Panc1 (cell line): ENCODE measurements at regions not wholly inside any gene's neighbourhood (a gene's known extent, or its start where the extent isn't known, plus 50 kb on each side); places are given as distances from the start of the nearest gene placed in this dataset.

Source experiments
- ATAC-seq: fragments of 200-7000 bp; cut with Tn5 transposase; 2 replicates; pipeline ENCODE4 v1.9.1; 2020; ENCODE audit warnings: mild to moderate bottlenecking, moderate library complexity
- BruUV-seq: library from RNA; stranded (reverse); fragments of 400-500 nt; replicated peaks from 2 replicates; lab custom pipeline; 2021; lab: Mats Ljungman, UMichigan
- CTCF ChIA-PET: fragments of 300-600 bp; sonication (Branson Sonifier 250); formaldehyde crosslinking; loops from one replicate; lab custom pipeline; 2022; ENCODE audit warnings: antibody characterized with exemption; lab: Charles Lee
- POLR2A ChIA-PET: fragments of 300-600 bp; sonication (Branson Sonifier 250); formaldehyde crosslinking; loops from one replicate; lab custom pipeline; 2022; ENCODE audit warnings: antibody characterized with exemption; lab: Charles Lee
- DNase-seq: peaks from one replicate; pipeline ENCODE4 v3.0.0-alpha.2; 2010; ENCODE audit warnings: low read depth, low spot score
- H3K27ac ChIP-seq: 2 replicates; pipeline ENCODE4 v1.5.1; 2011; ENCODE audit warnings: mild to moderate bottlenecking, low read length, inconsistent platforms
- H3K27me3 ChIP-seq: fragments of 200-500 bp; sonication (Bioruptor generic); 2 replicates; pipeline ENCODE4 v1.6.0; 2014; ENCODE audit warnings: low read length, inconsistent platforms; ENCODE audit not compliant: control insufficient read depth, insufficient read depth
- H3K36me3 ChIP-seq: fragments of 200-500 bp; sonication (Bioruptor generic); 2 replicates; pipeline ENCODE4 v1.5.1; 2014; ENCODE audit warnings: inconsistent platforms, mild to moderate bottlenecking, low read length, moderate library complexity; ENCODE audit not compliant: control insufficient read depth, insufficient read depth
- H3K4me1 ChIP-seq: 2 replicates; pipeline ENCODE4 v1.5.1; 2011; ENCODE audit warnings: inconsistent platforms, mild to moderate bottlenecking, low read length, moderate library complexity; ENCODE audit not compliant: control insufficient read depth, insufficient read depth
- H3K4me3 ChIP-seq, 2 experiments: 2 replicates each; pipeline ENCODE4 v1.5.1; 2011 to 2012; ENCODE audit warnings: low read depth in 2 of 2, low read length in 2 of 2, mild to moderate bottlenecking in 2 of 2, inconsistent platforms in 1 of 2, moderate library complexity in 1 of 2
- H3K9me3 ChIP-seq: fragments of 200-500 bp; sonication (Bioruptor generic); 2 replicates; pipeline ENCODE4 v1.5.1; 2014; ENCODE audit warnings: low read depth, mild to moderate bottlenecking, inconsistent platforms, low read length, moderate library complexity; ENCODE audit not compliant: control insufficient read depth, insufficient read depth
- POLR2AphosphoS5 ChIP-seq: IDR thresholded peaks from 2 replicates; pipeline ENCODE4 v1.6.1; 2012; ENCODE audit warnings: mild to moderate bottlenecking, low read depth, low read length, moderate library complexity
- SIN3A ChIP-seq: IDR thresholded peaks from 2 replicates; pipeline ENCODE4 v1.6.1; 2012; ENCODE audit warnings: low read depth, mild to moderate bottlenecking, low read length, moderate library complexity, borderline replicate concordance; ENCODE audit not compliant: insufficient read depth
- TCF7L2 ChIP-seq: IDR thresholded peaks from 2 replicates; pipeline ENCODE4 v1.6.1; 2011; ENCODE audit warnings: mild to moderate bottlenecking, low read depth, low read length, inconsistent platforms
- in situ Hi-C: cut with HindIII; loops from 2 replicates; pipeline ENCODE4 v1.10.0; 2016; ENCODE audit warnings: low sequenced_read_pairs, low pct_unique_long_range_greater_than_20kb
- intact Hi-C: fragments of 100-400 bp; cut with micrococcal nuclease; formaldehyde crosslinking; loops from one replicate; pipeline ENCODE4 v1.10.0; 2022; ENCODE audit not compliant: unreplicated experiment
- TF ChIP-seq, protein P1 (sequence below): fragments of 450-650 bp; IDR thresholded peaks from 2 replicates; pipeline ENCODE4 v1.5.1; 2017; ENCODE audit warnings: mild to moderate bottlenecking
- TF ChIP-seq, protein P2 (sequence below), 2 experiments: IDR thresholded peaks; 2 replicates each; pipeline ENCODE4 v1.6.1; 2011 to 2012; ENCODE audit warnings: low read depth in 2 of 2, control low read depth in 1 of 2, low read length in 1 of 2, mild to moderate bottlenecking in 1 of 2, moderate library complexity in 1 of 2; ENCODE audit not compliant: insufficient read depth in 1 of 2

DNA sequence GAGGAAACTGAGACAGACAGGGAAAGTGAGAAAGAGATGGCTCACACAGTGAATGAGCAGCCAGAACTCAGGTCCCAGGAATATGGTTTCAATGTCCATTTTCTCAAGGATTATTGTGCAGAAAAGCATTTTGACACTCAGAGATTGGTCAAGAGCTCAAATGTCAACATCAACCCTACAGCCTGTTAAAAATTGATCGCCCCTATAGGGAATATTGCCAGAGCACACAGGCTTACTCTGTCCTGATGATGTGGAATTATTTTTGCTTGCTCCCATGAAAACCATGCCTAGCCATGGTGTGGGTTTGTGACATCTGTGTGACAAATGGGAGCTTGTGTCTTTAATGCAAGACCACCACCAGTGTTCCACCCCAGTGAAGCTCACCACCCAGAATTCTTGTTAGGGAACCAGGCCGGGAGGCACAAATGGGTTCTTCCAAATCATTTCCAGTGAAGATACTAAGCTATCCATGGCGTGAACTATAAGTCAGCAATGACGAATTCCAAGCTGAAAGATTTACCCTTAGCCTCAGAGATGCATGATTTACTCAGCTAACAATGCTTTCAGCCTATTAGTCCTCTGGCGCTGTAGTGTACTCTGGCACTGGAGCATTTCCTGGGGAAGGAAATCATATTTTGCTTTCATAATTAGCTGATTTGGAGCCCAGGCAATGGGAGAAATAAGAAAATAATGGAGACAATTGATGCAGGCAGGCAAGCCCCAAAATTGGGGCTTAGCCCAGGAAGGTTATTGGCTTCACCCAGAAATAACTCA, 1188.2 kb upstream of the TMEM132C start:
- no peak for ATAC-seq
- BruUV-seq: no TSS peak
- POLR2A ChIA-PET: no interaction called here
- CTCF ChIA-PET: no interaction called here
- no peaks in the 10 kb centered on the region for H3K9me3 ChIP-seq
- no peak for DNase-seq
- no peak overlapping the region for H3K4me3 ChIP-seq
- H3K36me3 ChIP-seq: no peaks in the 10 kb centered on the region
- H3K27ac ChIP-seq: no peak overlapping the region
- in situ Hi-C loops: no loop called here
- H3K4me1 ChIP-seq: no peaks in the 10 kb centered on the region
- no peaks in the 10 kb centered on the region for H3K27me3 ChIP-seq
- intact Hi-C loops: no loop called here
- TF ChIP-seq SIN3A (no peak), POLR2AphosphoS5 (no peak), TCF7L2 (no peak)
- TF ChIP-seq, protein P1, sequence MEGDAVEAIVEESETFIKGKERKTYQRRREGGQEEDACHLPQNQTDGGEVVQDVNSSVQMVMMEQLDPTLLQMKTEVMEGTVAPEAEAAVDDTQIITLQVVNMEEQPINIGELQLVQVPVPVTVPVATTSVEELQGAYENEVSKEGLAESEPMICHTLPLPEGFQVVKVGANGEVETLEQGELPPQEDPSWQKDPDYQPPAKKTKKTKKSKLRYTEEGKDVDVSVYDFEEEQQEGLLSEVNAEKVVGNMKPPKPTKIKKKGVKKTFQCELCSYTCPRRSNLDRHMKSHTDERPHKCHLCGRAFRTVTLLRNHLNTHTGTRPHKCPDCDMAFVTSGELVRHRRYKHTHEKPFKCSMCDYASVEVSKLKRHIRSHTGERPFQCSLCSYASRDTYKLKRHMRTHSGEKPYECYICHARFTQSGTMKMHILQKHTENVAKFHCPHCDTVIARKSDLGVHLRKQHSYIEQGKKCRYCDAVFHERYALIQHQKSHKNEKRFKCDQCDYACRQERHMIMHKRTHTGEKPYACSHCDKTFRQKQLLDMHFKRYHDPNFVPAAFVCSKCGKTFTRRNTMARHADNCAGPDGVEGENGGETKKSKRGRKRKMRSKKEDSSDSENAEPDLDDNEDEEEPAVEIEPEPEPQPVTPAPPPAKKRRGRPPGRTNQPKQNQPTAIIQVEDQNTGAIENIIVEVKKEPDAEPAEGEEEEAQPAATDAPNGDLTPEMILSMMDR: no peak
- TF ChIP-seq, protein P2, sequence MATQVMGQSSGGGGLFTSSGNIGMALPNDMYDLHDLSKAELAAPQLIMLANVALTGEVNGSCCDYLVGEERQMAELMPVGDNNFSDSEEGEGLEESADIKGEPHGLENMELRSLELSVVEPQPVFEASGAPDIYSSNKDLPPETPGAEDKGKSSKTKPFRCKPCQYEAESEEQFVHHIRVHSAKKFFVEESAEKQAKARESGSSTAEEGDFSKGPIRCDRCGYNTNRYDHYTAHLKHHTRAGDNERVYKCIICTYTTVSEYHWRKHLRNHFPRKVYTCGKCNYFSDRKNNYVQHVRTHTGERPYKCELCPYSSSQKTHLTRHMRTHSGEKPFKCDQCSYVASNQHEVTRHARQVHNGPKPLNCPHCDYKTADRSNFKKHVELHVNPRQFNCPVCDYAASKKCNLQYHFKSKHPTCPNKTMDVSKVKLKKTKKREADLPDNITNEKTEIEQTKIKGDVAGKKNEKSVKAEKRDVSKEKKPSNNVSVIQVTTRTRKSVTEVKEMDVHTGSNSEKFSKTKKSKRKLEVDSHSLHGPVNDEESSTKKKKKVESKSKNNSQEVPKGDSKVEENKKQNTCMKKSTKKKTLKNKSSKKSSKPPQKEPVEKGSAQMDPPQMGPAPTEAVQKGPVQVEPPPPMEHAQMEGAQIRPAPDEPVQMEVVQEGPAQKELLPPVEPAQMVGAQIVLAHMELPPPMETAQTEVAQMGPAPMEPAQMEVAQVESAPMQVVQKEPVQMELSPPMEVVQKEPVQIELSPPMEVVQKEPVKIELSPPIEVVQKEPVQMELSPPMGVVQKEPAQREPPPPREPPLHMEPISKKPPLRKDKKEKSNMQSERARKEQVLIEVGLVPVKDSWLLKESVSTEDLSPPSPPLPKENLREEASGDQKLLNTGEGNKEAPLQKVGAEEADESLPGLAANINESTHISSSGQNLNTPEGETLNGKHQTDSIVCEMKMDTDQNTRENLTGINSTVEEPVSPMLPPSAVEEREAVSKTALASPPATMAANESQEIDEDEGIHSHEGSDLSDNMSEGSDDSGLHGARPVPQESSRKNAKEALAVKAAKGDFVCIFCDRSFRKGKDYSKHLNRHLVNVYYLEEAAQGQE (IDR thresholded peaks at IDR 0.05; ENCODE audit: insufficient read depth in 1 of 2, low read depth in 2 of 2, low read length in 1 of 2): no peak

DNA sequence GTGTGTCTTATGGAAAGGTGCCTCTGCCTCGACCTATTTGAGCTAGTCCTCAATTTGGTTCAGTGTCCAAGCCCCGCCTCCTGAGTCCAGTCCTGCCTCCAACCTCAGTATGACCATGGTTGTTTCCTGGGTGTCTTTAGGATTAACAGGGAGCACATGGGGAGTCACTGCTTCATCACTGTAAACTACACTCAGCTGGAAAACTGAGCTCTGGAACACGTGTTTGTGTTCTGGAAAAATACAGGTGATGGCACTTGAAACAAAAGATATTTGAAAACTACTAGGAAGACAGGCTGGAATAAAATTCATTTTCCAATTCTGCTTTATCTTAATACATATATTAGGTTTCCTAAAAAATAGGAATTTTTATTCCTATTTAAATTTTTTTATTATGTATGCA, 1187.3 kb upstream of the TMEM132C start:
- in situ Hi-C loops: no loop called here
- DNase-seq (no peak), ATAC-seq (no peak)
- Histone ChIP-seq H3K4me1 (no peaks in the 10 kb centered on the region), H3K27ac (no peak overlapping the region), H3K4me3 (no peak overlapping the region), H3K9me3 (no peaks in the 10 kb centered on the region), H3K27me3 (no peaks in the 10 kb centered on the region), H3K36me3 (no peaks in the 10 kb centered on the region)
- ChIA-PET POLR2A (no interaction called here), CTCF (no interaction called here)
- TF ChIP-seq, protein P1: no peak
- TF ChIP-seq, protein P2 (IDR thresholded peaks at IDR 0.05; ENCODE audit: insufficient read depth in 1 of 2, low read depth in 2 of 2, low read length in 1 of 2): no peak
- no peak for TF ChIP-seq SIN3A
- TF ChIP-seq POLR2AphosphoS5: no peak
- no peak for TF ChIP-seq TCF7L2
- BruUV-seq: no TSS peak
- intact Hi-C loops: no loop called here
